CD8-positive, alpha-beta memory T cell (primary cell): ENCODE measurements at regions not wholly inside any gene's neighbourhood (a gene's known extent, or its start where the extent isn't known, plus 50 kb on each side); places are given as distances from the start of the nearest gene placed in this dataset.

Experiments used
- CTCF ChIA-PET: fragments of 350-600 bp; sonication (Branson Sonifier 250); formaldehyde crosslinking; loops from one replicate; lab custom pipeline; 2021; ENCODE audit warnings: antibody characterized with exemption; lab: Charles Lee
- POLR2A ChIA-PET: fragments of 350-600 bp; sonication (Branson Sonifier 250); formaldehyde crosslinking; loops from one replicate; lab custom pipeline; 2021; ENCODE audit warnings: antibody characterized with exemption; lab: Charles Lee
- DNase-seq, 5 donors: peaks; one replicate each; pipeline versions ENCODE4 v3.0.0 to v3.0.0-alpha.2; 2020 to 2022; ENCODE audit warnings: mixed read lengths in 1 of 5
- H3K27ac ChIP-seq: one replicate; pipeline ENCODE4 v1.7.0; 2013; ENCODE audit warnings: low read depth, mild to moderate bottlenecking, low read length, moderate library complexity
- H3K27me3 ChIP-seq: 2 replicates; pipeline ENCODE4 v1.7.0; 2013; ENCODE audit warnings: low read length, mild to moderate bottlenecking; ENCODE audit not compliant: insufficient read depth, poor library complexity, severe bottlenecking
- H3K36me3 ChIP-seq: 2 replicates; pipeline ENCODE4 v1.7.0; 2013; ENCODE audit warnings: mild to moderate bottlenecking, low read length, moderate library complexity; ENCODE audit not compliant: insufficient read depth
- H3K4me1 ChIP-seq: 2 replicates; pipeline ENCODE4 v1.7.0; 2013; ENCODE audit warnings: mild to moderate bottlenecking, low read length, moderate library complexity; ENCODE audit not compliant: insufficient read depth
- H3K4me3 ChIP-seq: 2 replicates; pipeline ENCODE4 v1.7.0; 2013; ENCODE audit warnings: mild to moderate bottlenecking, low read length
- H3K9me3 ChIP-seq: 2 replicates; pipeline ENCODE4 v1.7.0; 2013; ENCODE audit warnings: mild to moderate bottlenecking, low read length
- H3K27ac Mint-ChIP-seq, 8 donors: one replicate each; pipeline ENCODE4 v1.8.0; 2020 to 2021; ENCODE audit warnings: mixed read lengths in 8 of 8, mild to moderate bottlenecking in 6 of 8, inconsistent platforms in 3 of 8, moderate library complexity in 3 of 8
- H3K27me3 Mint-ChIP-seq, 2 donors: one replicate each; pipeline ENCODE4 v1.8.0; 2020 to 2021; ENCODE audit warnings: mixed read lengths in 2 of 2, mild to moderate bottlenecking in 1 of 2, moderate library complexity in 1 of 2
- H3K36me3 Mint-ChIP-seq, 3 donors: one replicate each; pipeline ENCODE4 v1.8.0; 2020 to 2021; ENCODE audit warnings: mixed read lengths in 3 of 3, inconsistent platforms in 1 of 3, mild to moderate bottlenecking in 1 of 3
- H3K4me1 Mint-ChIP-seq, 3 donors: one replicate each; pipeline ENCODE4 v1.8.0; 2020 to 2021; ENCODE audit warnings: mixed read lengths in 3 of 3, inconsistent platforms in 1 of 3, mild to moderate bottlenecking in 1 of 3
- H3K4me3 Mint-ChIP-seq, 7 donors: one replicate each; pipeline ENCODE4 v1.8.0; 2020 to 2021; ENCODE audit warnings: mixed read lengths in 7 of 7, mild to moderate bottlenecking in 6 of 7, moderate library complexity in 4 of 7, inconsistent platforms in 2 of 7
- H3K9me3 Mint-ChIP-seq, 5 donors: one replicate each; pipeline ENCODE4 v1.8.0; 2020 to 2022; ENCODE audit warnings: mixed read lengths in 5 of 5, mild to moderate bottlenecking in 3 of 5, moderate library complexity in 2 of 5, inconsistent platforms in 1 of 5

DNA sequence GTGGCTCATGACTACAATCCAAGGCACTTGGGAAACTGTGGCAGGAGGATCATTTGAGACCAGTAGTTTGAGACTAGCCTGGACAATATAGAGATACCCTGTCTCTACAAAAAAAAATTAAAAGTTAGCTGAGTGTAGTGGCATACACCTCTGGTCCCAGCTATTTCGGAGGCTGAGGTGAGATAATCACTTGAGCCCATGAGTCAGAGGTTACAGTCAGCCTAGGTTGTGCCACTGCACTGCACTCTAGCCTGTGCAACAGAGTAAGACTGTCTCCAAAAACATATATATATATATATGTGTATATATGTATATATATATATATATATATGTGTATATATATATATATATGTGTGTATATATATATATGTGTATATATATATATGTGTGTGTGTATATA, 890.8 kb downstream of the NLGN4Y start:
- DNase-seq, result no peak
- H3K4me1 ChIP-seq, result no peaks in the 10 kb centered on the region
- no peaks in the 10 kb centered on the region for H3K36me3 ChIP-seq
- Mint-ChIP-seq H3K4me3 (no peak overlapping the region), H3K4me1 (no peaks in the 10 kb centered on the region), H3K9me3 (no peaks in the 10 kb centered on the region), H3K27me3 (no peaks in the 10 kb centered on the region), H3K27ac (no peak overlapping the region), H3K36me3 (no peaks in the 10 kb centered on the region)
- H3K27ac ChIP-seq, result no peak overlapping the region
- POLR2A ChIA-PET, result no interaction called here
- CTCF ChIA-PET, result no interaction called here
- H3K9me3 ChIP-seq, result no peaks in the 10 kb centered on the region
- H3K27me3 ChIP-seq, result no peaks in the 10 kb centered on the region
- no peak overlapping the region for H3K4me3 ChIP-seq

DNA sequence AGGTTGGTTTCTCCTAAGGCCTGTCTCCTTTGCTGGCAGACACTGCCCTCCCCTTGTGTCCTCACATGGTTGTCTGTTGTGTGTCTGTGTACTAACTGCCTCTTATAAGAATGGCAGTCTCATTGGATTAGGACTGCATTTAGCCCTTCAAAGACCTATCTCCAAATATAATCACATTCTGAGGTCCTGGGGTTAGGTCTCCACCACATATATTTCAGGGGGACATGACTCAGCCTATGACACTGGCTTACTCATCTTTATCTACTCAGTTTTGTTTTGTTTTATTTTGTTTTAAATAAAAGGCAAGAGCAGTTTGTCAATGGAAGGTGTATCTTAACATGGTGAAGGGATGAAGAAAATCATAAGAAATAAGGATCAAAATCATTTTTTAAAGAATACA, 894.3 kb downstream of the NLGN4Y start:
- ChIA-PET POLR2A (no interaction called here), CTCF (no interaction called here)
- DNase-seq, result no peak
- H3K27ac Mint-ChIP-seq, result no peak overlapping the region
- H3K4me1 Mint-ChIP-seq, result peaks cover 0 to 2% (median 0%) of the 10 kb centered on the region in 3 donors
- H3K36me3 Mint-ChIP-seq, result no peaks in the 10 kb centered on the region
- Histone ChIP-seq H3K27me3 (no peaks in the 10 kb centered on the region), H3K4me1 (peaks cover under 1% of the 10 kb centered on the region), H3K4me3 (no peak overlapping the region), H3K27ac (no peak overlapping the region), H3K9me3 (no peaks in the 10 kb centered on the region), H3K36me3 (no peaks in the 10 kb centered on the region)
- H3K4me3 Mint-ChIP-seq, result no peak overlapping the region
- no peaks in the 10 kb centered on the region for H3K27me3 Mint-ChIP-seq
- no peaks in the 10 kb centered on the region for H3K9me3 Mint-ChIP-seq

DNA sequence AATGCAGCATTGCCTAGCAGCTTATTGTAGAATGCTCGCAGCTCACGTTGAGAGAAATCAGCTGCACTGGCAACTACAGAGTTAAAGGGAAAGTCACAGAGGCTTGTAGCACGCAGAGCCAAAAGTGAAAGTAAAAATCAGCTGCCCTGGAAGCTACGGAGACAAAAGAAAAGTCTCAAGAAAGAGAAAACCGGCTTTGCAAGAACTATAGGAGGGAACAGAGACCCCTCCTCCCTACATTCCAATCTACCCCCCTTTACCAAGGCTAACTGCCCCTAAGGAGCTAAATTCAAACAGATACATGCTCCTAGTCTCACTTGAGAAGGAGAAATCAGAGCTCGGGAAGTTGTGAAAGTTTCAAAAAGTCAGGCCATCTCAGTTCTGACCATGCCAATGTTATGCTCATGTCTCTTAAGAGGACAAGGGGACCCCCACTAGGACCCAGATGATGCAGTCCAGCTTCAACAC, 900.4 kb downstream of the NLGN4Y start:
- peak overlapping the region; percentile 75 for H3K4me3 ChIP-seq
- no peaks in the 10 kb centered on the region for H3K9me3 ChIP-seq
- no peaks in the 10 kb centered on the region for H3K36me3 ChIP-seq
- no peaks in the 10 kb centered on the region for H3K9me3 Mint-ChIP-seq
- peak overlapping the region in 2 of 7 donors; percentile 93 to 94 for H3K4me3 Mint-ChIP-seq
- H3K4me1 Mint-ChIP-seq, result peaks cover 0 to 33% (median 0%) of the 10 kb centered on the region in 3 donors
- no peaks in the 10 kb centered on the region for H3K27me3 ChIP-seq
- ChIA-PET CTCF (interaction anchor here (0.7 kb wide), 1 partner anchor 1721 kb away, joined by 4 read pairs; no protein-coding TSS in a partner anchor), POLR2A (no interaction called here)
- H3K27ac Mint-ChIP-seq, result peak overlapping the region in 2 of 8 donors; percentile 80 to 96
- peak overlapping the region; percentile 16 for H3K27ac ChIP-seq
- H3K27me3 Mint-ChIP-seq, result no peaks in the 10 kb centered on the region
- peaks cover 23% of the 10 kb centered on the region for H3K4me1 ChIP-seq
- H3K36me3 Mint-ChIP-seq, result peaks cover 0 to 4% (median 0%) of the 10 kb centered on the region in 3 donors
- DNase-seq, result no peak

DNA sequence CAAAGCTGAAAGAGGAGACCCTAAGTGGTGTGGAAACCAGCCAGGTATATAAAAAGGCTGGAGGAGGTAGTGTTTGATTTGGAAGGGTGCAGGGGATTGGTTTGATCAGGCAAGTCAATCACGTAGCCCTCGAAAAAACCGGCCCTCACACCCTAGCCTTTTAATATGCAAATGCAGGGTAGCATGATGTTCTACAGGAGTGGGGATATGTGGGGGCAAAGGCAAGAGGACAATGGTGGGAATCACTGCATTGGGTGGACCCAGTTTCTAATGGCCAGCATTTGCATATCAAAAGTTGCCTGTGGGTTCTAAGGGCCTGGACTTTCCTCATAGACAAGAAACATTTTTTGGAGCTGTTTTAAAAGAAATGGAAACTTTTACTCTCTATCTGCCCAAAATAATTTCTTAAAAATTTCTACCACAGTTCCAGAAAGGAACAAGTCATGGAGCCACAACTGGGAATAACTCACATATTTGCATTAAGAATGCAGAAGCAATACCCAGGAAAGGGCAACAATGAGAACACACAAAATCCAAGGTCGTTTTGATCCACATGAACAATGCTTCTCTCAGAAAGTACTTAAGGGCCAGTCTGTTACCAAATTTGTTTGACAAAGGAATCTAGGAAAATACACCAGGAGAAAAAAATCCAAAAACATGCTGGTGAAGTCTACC, 915.8 kb downstream of the NLGN4Y start:
- H3K27me3 Mint-ChIP-seq, result no peaks in the 10 kb centered on the region
- ChIA-PET CTCF (no interaction called here), POLR2A (no interaction called here)

DNA sequence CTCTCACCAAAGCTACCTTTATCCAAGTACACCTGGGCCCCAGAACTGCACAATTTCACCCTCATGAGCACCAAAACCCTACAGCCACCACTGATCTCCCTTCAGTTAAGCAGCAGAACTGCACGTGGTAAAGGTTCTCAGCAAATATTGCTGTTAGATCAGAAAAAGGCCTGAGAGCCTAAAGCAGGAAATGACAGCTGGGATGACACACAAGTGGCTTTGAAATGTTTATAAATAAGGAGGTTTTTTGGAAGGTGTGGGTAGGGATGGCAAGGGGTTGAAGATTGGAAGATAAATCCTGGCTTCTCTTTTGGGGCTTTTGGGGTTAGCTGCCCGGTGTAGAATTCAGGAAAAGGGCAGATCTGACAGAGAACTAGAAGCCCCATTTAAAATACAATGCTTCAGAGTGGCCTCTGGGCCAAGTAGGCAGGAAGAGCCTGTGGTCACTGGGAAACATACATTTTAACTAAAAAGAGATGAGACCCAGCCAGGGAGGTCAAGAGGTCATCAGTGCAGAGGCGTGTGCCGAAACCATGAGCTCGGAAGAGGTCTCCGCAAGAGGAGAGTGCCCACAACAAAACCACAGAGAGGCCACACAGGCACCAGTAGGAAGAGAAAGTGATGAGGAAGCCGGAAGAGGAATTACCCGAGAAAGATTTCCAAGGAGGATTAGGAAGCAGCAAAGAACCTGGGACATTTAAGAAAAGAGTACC, 916.5 kb downstream of the NLGN4Y start:
- Mint-ChIP-seq H3K36me3 (no peaks in the 10 kb centered on the region), H3K4me1 (peaks cover 0 to 22% (median 0%) of the 10 kb centered on the region in 3 donors), H3K4me3 (peak overlapping the region in 1 of 7 donors; percentile 17), H3K27me3 (no peaks in the 10 kb centered on the region), H3K27ac (no peak overlapping the region), H3K9me3 (peaks cover 0 to 6% (median 0%) of the 10 kb centered on the region in 5 donors)
- DNase-seq, result no peak
- ChIA-PET CTCF (no interaction called here), POLR2A (no interaction called here)
- Histone ChIP-seq H3K4me1 (peaks cover 4% of the 10 kb centered on the region), H3K27ac (no peak overlapping the region), H3K9me3 (no peaks in the 10 kb centered on the region), H3K36me3 (no peaks in the 10 kb centered on the region), H3K27me3 (no peaks in the 10 kb centered on the region), H3K4me3 (no peak overlapping the region)

More for the DNA sequence above, 915.8 kb downstream of the NLGN4Y start:
- Mint-ChIP-seq H3K4me1 (peaks cover 0 to 22% (median 0%) of the 10 kb centered on the region in 3 donors), H3K9me3 (peaks cover 0 to 6% (median 0%) of the 10 kb centered on the region in 5 donors), H3K27ac (no peak overlapping the region), H3K36me3 (no peaks in the 10 kb centered on the region), H3K4me3 (no peak overlapping the region)
- Histone ChIP-seq H3K27ac (no peak overlapping the region), H3K27me3 (no peaks in the 10 kb centered on the region), H3K36me3 (no peaks in the 10 kb centered on the region), H3K9me3 (no peaks in the 10 kb centered on the region), H3K4me1 (peaks cover 4% of the 10 kb centered on the region), H3K4me3 (no peak overlapping the region)
- DNase-seq, result no peak

DNA sequence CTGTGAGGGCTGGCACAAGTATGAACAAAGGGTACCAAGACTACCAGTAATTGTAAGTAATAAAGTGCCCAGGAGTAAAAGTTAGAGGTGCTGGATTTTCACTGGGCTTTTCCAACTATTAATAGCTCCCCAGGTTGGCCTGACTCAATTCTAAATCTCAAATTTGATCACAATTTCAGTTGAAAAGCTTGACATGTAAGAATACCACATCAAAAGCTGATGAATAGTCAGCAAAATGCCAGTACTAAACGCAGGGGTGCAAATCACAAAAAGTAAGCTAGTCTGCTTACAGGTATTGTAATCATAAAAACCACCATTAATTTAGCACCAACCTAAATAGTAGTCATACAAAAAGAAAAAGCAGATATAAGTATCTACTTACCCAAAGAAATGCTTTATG, 917.5 kb downstream of the NLGN4Y start:
- Mint-ChIP-seq H3K27ac (no peak overlapping the region), H3K27me3 (no peaks in the 10 kb centered on the region), H3K4me1 (peaks cover 0 to 22% (median 0%) of the 10 kb centered on the region in 3 donors), H3K36me3 (no peaks in the 10 kb centered on the region), H3K4me3 (no peak overlapping the region), H3K9me3 (peaks cover 0 to 5% (median 0%) of the 10 kb centered on the region in 5 donors)
- H3K4me3 ChIP-seq, result no peak overlapping the region
- ChIA-PET CTCF (no interaction called here), POLR2A (no interaction called here)
- no peak overlapping the region for H3K27ac ChIP-seq
- no peaks in the 10 kb centered on the region for H3K27me3 ChIP-seq
- H3K9me3 ChIP-seq, result no peaks in the 10 kb centered on the region
- DNase-seq, result no peak
- H3K4me1 ChIP-seq, result peaks cover 4% of the 10 kb centered on the region
- no peaks in the 10 kb centered on the region for H3K36me3 ChIP-seq

DNA sequence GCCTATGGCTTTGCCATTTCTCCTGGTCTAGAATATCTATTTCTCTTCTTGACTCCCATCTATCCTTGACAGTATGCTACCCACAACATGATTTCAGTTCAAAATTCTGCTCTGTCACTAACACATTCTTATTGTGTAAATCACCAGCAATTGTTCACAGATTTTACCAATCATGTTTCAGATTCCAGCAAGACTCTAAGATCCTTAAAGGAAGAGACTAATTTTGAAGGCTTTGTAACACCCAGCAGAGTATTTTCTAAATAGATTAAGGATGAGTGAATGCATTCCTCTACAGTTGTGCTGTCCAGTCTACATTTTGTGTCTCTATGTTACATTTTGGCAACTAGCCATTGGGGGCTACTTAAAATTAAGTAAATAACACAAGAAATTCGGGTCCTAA, 921.5 kb downstream of the NLGN4Y start:
- Mint-ChIP-seq H3K9me3 (no peaks in the 10 kb centered on the region), H3K4me3 (no peak overlapping the region), H3K4me1 (peaks cover 0 to 15% (median 0%) of the 10 kb centered on the region in 3 donors), H3K36me3 (no peaks in the 10 kb centered on the region), H3K27ac (no peak overlapping the region), H3K27me3 (no peaks in the 10 kb centered on the region)
- H3K27ac ChIP-seq, result no peak overlapping the region
- no peaks in the 10 kb centered on the region for H3K27me3 ChIP-seq
- CTCF ChIA-PET, result no interaction called here
- H3K9me3 ChIP-seq, result no peaks in the 10 kb centered on the region
- peaks cover 3% of the 10 kb centered on the region for H3K4me1 ChIP-seq
- H3K36me3 ChIP-seq, result no peaks in the 10 kb centered on the region
- POLR2A ChIA-PET, result no interaction called here
- H3K4me3 ChIP-seq, result no peak overlapping the region
- no peak for DNase-seq

DNA sequence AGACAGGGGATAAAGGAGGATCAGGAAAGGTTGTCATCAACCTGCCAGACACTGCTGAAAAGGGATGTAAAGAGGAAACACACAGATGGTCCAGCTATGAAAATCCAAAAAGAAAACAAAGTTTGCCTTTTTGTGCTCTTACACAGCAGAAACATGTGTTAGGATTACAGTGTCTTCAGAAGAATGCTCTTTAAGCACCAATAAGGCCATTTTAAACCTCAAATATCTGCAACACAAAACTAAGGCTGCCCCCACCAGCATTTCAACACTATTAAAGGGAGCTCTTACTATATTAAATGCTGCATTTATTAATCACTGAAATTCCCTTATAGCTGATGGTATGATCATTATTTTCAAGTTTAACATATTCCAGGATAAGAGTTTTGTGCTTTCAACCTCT, 922.5 kb downstream of the NLGN4Y start:
- CTCF ChIA-PET, result no interaction called here
- Histone ChIP-seq H3K27ac (no peak overlapping the region), H3K27me3 (no peaks in the 10 kb centered on the region), H3K4me3 (no peak overlapping the region), H3K9me3 (no peaks in the 10 kb centered on the region), H3K4me1 (no peaks in the 10 kb centered on the region), H3K36me3 (no peaks in the 10 kb centered on the region)
- Mint-ChIP-seq H3K27ac (no peak overlapping the region), H3K4me1 (peaks cover 0 to 5% (median 0%) of the 10 kb centered on the region in 3 donors), H3K9me3 (no peaks in the 10 kb centered on the region), H3K27me3 (no peaks in the 10 kb centered on the region), H3K36me3 (no peaks in the 10 kb centered on the region), H3K4me3 (no peak overlapping the region)
- POLR2A ChIA-PET, result no interaction called here
- DNase-seq, result no peak
